HEK293 (cell line): ENCODE measurements at regions not wholly inside any gene's neighbourhood (a gene's known extent, or its start where the extent isn't known, plus 50 kb on each side); places are given as distances from the start of the nearest gene placed in this dataset.

Experiments used
- CTCF ChIA-PET: fragments of 350-600 bp; formaldehyde crosslinking; extraction: SDS; loops from one replicate; lab custom pipeline; 2021; ENCODE audit warnings: antibody characterized with exemption; lab: Yijun Ruan, JAX
- POLR2A ChIA-PET: fragments of 300-600 bp; formaldehyde crosslinking; extraction: SDS; loops from one replicate; lab custom pipeline; 2020; ENCODE audit warnings: antibody characterized with exemption, inconsistent platforms; lab: Yijun Ruan, JAX
- H3K27ac ChIP-seq: fragments of 200-500 bp; sonication (Bioruptor generic); 2 replicates; pipeline ENCODE4 v1.5.1; 2014; ENCODE audit warnings: low read depth, low read length, control low read depth, inconsistent platforms; ENCODE audit errors: extremely low read depth
- H3K36me3 ChIP-seq, 2 experiments: fragments of 200-500 bp in 1 of 2; sonication (Bioruptor generic) in 1 of 2; 1 replicate in 1 of 2; 2 replicates in 1 of 2; pipeline ENCODE4 v1.5.1; 2014 to 2017; ENCODE audit warnings: inconsistent platforms in 2 of 2, low read length in 2 of 2; ENCODE audit not compliant: control insufficient read depth in 2 of 2, insufficient read depth in 1 of 2
- H3K4me1 ChIP-seq: fragments of 200-500 bp; sonication (Bioruptor generic); 2 replicates; pipeline ENCODE4 v1.5.1; 2014; ENCODE audit warnings: mild to moderate bottlenecking, low read length, inconsistent platforms; ENCODE audit not compliant: control insufficient read depth, insufficient read depth
- H3K4me3 ChIP-seq: 2 replicates; pipeline ENCODE4 v1.5.1; 2011; ENCODE audit warnings: low read depth, mild to moderate bottlenecking, control low read depth, low read length, moderate library complexity
- H3K9me3 ChIP-seq: fragments of 200-500 bp; sonication (Bioruptor generic); 2 replicates; pipeline ENCODE4 v1.5.1; 2014; ENCODE audit warnings: low read depth, low read length, inconsistent platforms; ENCODE audit not compliant: control insufficient read depth, insufficient read depth
- GLIS1 ChIP-seq: fragments of 450-650 bp; formaldehyde crosslinking; IDR thresholded peaks from 2 replicates; pipeline ENCODE4 v1.5.1; 2016; ENCODE audit warnings: missing biosample characterization, missing genetic modification characterization
- IKZF3 ChIP-seq: fragments of 450-650 bp; IDR thresholded peaks from 2 replicates; pipeline ENCODE4 v1.5.0; 2018; ENCODE audit warnings: missing biosample characterization, mild to moderate bottlenecking, missing genetic modification characterization, moderate library complexity
- RBAK ChIP-seq: fragments of 450-650 bp; formaldehyde crosslinking; IDR thresholded peaks from 2 replicates; pipeline ENCODE4 v1.5.1; 2016; ENCODE audit warnings: missing biosample characterization, missing genetic modification characterization
- SETDB1 ChIP-seq: IDR thresholded peaks from one replicate; pipeline ENCODE4 v1.6.1; 2017; ENCODE audit warnings: mild to moderate bottlenecking, low read length, moderate library complexity, mixed read lengths; ENCODE audit not compliant: insufficient read length
- SP2 ChIP-seq: fragments of 450-650 bp; formaldehyde crosslinking; IDR thresholded peaks from 2 replicates; pipeline ENCODE4 v1.5.1; 2016; ENCODE audit warnings: missing biosample characterization, missing genetic modification characterization
- WT1 ChIP-seq: fragments of 450-650 bp; formaldehyde crosslinking; IDR thresholded peaks from 2 replicates; pipeline ENCODE4 v1.5.1; 2016; ENCODE audit warnings: missing biosample characterization, missing genetic modification characterization
- ZBTB7A ChIP-seq: fragments of 450-650 bp; formaldehyde crosslinking; IDR thresholded peaks from 2 replicates; pipeline ENCODE4 v1.5.1; 2016; ENCODE audit warnings: low read depth, missing biosample characterization, missing genetic modification characterization
- ZFP3 ChIP-seq: fragments of 450-650 bp; formaldehyde crosslinking; IDR thresholded peaks from 2 replicates; pipeline ENCODE4 v1.5.1; 2016; ENCODE audit warnings: low read depth, missing biosample characterization, missing genetic modification characterization
- ZFP69B ChIP-seq: fragments of 450-650 bp; formaldehyde crosslinking; IDR thresholded peaks from 2 replicates; pipeline ENCODE4 v1.5.1; 2016; ENCODE audit warnings: missing biosample characterization, missing genetic modification characterization
- ZNF138 ChIP-seq: fragments of 450-650 bp; formaldehyde crosslinking; IDR thresholded peaks from 2 replicates; pipeline ENCODE4 v1.5.1; 2016; ENCODE audit warnings: missing biosample characterization, missing genetic modification characterization, borderline replicate concordance
- ZNF184 ChIP-seq: fragments of 450-650 bp; IDR thresholded peaks from 2 replicates; pipeline ENCODE4 v1.5.1; 2018; ENCODE audit warnings: missing biosample characterization, mild to moderate bottlenecking, missing genetic modification characterization
- ZNF2 ChIP-seq: fragments of 450-650 bp; formaldehyde crosslinking; IDR thresholded peaks from 2 replicates; pipeline ENCODE4 v1.5.1; 2016; ENCODE audit warnings: missing biosample characterization, missing genetic modification characterization
- ZNF335 ChIP-seq: fragments of 450-650 bp; formaldehyde crosslinking; conservative IDR thresholded peaks from 2 replicates; pipeline ENCODE4 v1.5.1; 2016; ENCODE audit warnings: missing biosample characterization, missing genetic modification characterization
- ZNF394 ChIP-seq: fragments of 450-650 bp; formaldehyde crosslinking; IDR thresholded peaks from 2 replicates; pipeline ENCODE4 v1.5.1; 2016; ENCODE audit warnings: missing biosample characterization, missing genetic modification characterization, mild to moderate bottlenecking, moderate library complexity, borderline replicate concordance
- ZNF529 ChIP-seq: fragments of 450-650 bp; formaldehyde crosslinking; IDR thresholded peaks from 2 replicates; pipeline ENCODE4 v1.5.1; 2017; ENCODE audit warnings: missing genetic modification characterization, missing biosample characterization; ENCODE audit not compliant: insufficient replicate concordance
- ZNF544 ChIP-seq: fragments of 450-650 bp; formaldehyde crosslinking; IDR thresholded peaks from 2 replicates; pipeline ENCODE4 v1.5.0; 2017; ENCODE audit warnings: missing biosample characterization, missing genetic modification characterization
- ZNF548 ChIP-seq: fragments of 450-650 bp; formaldehyde crosslinking; IDR thresholded peaks from 2 replicates; pipeline ENCODE4 v1.5.1; 2016; ENCODE audit warnings: missing biosample characterization, missing genetic modification characterization
- ZNF600 ChIP-seq: fragments of 450-650 bp; formaldehyde crosslinking; IDR thresholded peaks from 2 replicates; pipeline ENCODE4 v1.5.1; 2016; ENCODE audit warnings: missing biosample characterization, missing genetic modification characterization
- ZNF610 ChIP-seq: fragments of 450-650 bp; formaldehyde crosslinking; IDR thresholded peaks from 2 replicates; pipeline ENCODE4 v1.5.1; 2016; ENCODE audit warnings: missing biosample characterization, missing genetic modification characterization, borderline replicate concordance
- ZNF626 ChIP-seq: fragments of 450-650 bp; sonication (Bioruptor Pico); formaldehyde crosslinking; IDR thresholded peaks from 2 replicates; pipeline ENCODE4 v1.5.1; 2018; ENCODE audit warnings: missing biosample characterization, missing genetic modification characterization, inconsistent platforms
- ZNF664 ChIP-seq: fragments of 450-650 bp; formaldehyde crosslinking; IDR thresholded peaks from 2 replicates; pipeline ENCODE4 v1.5.1; 2016; ENCODE audit warnings: missing biosample characterization, missing genetic modification characterization
- ZNF677 ChIP-seq: fragments of 450-650 bp; IDR thresholded peaks from 2 replicates; pipeline ENCODE4 v1.5.0; 2018; ENCODE audit warnings: missing biosample characterization, mild to moderate bottlenecking, missing genetic modification characterization, moderate library complexity
- ZNF747 ChIP-seq: fragments of 450-650 bp; formaldehyde crosslinking; IDR thresholded peaks from 2 replicates; pipeline ENCODE4 v1.5.1; 2016; ENCODE audit warnings: missing biosample characterization, missing genetic modification characterization
- ZNF76 ChIP-seq: fragments of 450-650 bp; formaldehyde crosslinking; IDR thresholded peaks from 2 replicates; pipeline ENCODE4; 2016; ENCODE audit warnings: low read depth, missing biosample characterization, missing genetic modification characterization, borderline replicate concordance
- ZSCAN16 ChIP-seq: fragments of 450-650 bp; formaldehyde crosslinking; IDR thresholded peaks from 2 replicates; pipeline ENCODE4 v1.5.1; 2016; ENCODE audit warnings: missing biosample characterization, missing genetic modification characterization
- TF ChIP-seq, protein P1 (sequence below): fragments of 450-650 bp; formaldehyde crosslinking; IDR thresholded peaks from 2 replicates; pipeline ENCODE4 v1.5.1; 2016; ENCODE audit warnings: missing biosample characterization, missing genetic modification characterization, borderline replicate concordance
- TF ChIP-seq, protein P2 (sequence below): fragments of 450-650 bp; formaldehyde crosslinking; IDR thresholded peaks from 2 replicates; pipeline ENCODE4 v1.5.1; 2016; ENCODE audit warnings: missing biosample characterization, missing genetic modification characterization, low read depth
- TF ChIP-seq, protein P3 (sequence below): fragments of 450-650 bp; formaldehyde crosslinking; IDR thresholded peaks from 2 replicates; pipeline ENCODE4; 2016; ENCODE audit warnings: missing biosample characterization, missing genetic modification characterization

- TF ChIP-seq ZNF335 (tag by site-specific recombination) (no peak), ZNF138 (tag by site-specific recombination) (no peak), ZNF600 (tag by site-specific recombination) (no peak), ZNF747 (tag by site-specific recombination) (no peak), ZNF394 (tag by site-specific recombination) (no peak), ZFP3 (tag by site-specific recombination) (no peak), ZNF76 (tag by site-specific recombination) (no peak), ZNF677 (tag by site-specific recombination) (no peak)
- TF ChIP-seq, protein P1, sequence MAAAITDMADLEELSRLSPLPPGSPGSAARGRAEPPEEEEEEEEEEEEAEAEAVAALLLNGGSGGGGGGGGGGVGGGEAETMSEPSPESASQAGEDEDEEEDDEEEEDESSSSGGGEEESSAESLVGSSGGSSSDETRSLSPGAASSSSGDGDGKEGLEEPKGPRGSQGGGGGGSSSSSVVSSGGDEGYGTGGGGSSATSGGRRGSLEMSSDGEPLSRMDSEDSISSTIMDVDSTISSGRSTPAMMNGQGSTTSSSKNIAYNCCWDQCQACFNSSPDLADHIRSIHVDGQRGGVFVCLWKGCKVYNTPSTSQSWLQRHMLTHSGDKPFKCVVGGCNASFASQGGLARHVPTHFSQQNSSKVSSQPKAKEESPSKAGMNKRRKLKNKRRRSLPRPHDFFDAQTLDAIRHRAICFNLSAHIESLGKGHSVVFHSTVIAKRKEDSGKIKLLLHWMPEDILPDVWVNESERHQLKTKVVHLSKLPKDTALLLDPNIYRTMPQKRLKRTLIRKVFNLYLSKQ (tag by site-specific recombination), result no peak
Observed at GRCh38 chr21:19420565-19420964, 1017.0 kb upstream of the TMPRSS15 start (continued).

GRCh38 chr21:19433623-19434022 lies 1030.0 kb upstream of the TMPRSS15 start:
- Histone ChIP-seq H3K4me3 (no peak overlapping the region), H3K9me3 (peaks cover 3% of the 10 kb centered on the region), H3K4me1 (no peaks in the 10 kb centered on the region), H3K27ac (no peak overlapping the region), H3K36me3 (no peaks in the 10 kb centered on the region)
- POLR2A ChIA-PET, result no interaction called here
- no peak for TF ChIP-seq ZNF626 (tag by site-specific recombination)
- TF ChIP-seq GLIS1, result no peak
- no peak for TF ChIP-seq ZNF2 (tag by site-specific recombination)
- TF ChIP-seq, protein P2, sequence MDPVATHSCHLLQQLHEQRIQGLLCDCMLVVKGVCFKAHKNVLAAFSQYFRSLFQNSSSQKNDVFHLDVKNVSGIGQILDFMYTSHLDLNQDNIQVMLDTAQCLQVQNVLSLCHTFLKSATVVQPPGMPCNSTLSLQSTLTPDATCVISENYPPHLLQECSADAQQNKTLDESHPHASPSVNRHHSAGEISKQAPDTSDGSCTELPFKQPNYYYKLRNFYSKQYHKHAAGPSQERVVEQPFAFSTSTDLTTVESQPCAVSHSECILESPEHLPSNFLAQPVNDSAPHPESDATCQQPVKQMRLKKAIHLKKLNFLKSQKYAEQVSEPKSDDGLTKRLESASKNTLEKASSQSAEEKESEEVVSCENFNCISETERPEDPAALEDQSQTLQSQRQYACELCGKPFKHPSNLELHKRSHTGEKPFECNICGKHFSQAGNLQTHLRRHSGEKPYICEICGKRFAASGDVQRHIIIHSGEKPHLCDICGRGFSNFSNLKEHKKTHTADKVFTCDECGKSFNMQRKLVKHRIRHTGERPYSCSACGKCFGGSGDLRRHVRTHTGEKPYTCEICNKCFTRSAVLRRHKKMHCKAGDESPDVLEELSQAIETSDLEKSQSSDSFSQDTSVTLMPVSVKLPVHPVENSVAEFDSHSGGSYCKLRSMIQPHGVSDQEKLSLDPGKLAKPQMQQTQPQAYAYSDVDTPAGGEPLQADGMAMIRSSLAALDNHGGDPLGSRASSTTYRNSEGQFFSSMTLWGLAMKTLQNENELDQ (tag by site-specific recombination), result no peak
- no peak for TF ChIP-seq ZNF548
- TF ChIP-seq SETDB1, result no peak
- CTCF ChIA-PET, result no interaction called here

- Histone ChIP-seq H3K9me3 (no peaks in the 10 kb centered on the region; the same call in 1 of the 2 replicates), H3K4me3 (no peak overlapping the region), H3K36me3 (no peaks in the 10 kb centered on the region), H3K4me1 (no peaks in the 10 kb centered on the region), H3K27ac (no peak overlapping the region)
- no peak for TF ChIP-seq ZNF529 (tag by site-specific recombination)
- TF ChIP-seq IKZF3 (tag by site-specific recombination), result no peak
- no peak for TF ChIP-seq ZSCAN16 (tag by site-specific recombination)
- TF ChIP-seq ZNF664 (tag by site-specific recombination), result no peak
- TF ChIP-seq ZNF184 (tag by site-specific recombination), result no peak
- no peak for TF ChIP-seq ZFP69B (tag by site-specific recombination)
- TF ChIP-seq SETDB1, result no peak
- no peak for TF ChIP-seq RBAK (tag by site-specific recombination)
- TF ChIP-seq, protein P3, sequence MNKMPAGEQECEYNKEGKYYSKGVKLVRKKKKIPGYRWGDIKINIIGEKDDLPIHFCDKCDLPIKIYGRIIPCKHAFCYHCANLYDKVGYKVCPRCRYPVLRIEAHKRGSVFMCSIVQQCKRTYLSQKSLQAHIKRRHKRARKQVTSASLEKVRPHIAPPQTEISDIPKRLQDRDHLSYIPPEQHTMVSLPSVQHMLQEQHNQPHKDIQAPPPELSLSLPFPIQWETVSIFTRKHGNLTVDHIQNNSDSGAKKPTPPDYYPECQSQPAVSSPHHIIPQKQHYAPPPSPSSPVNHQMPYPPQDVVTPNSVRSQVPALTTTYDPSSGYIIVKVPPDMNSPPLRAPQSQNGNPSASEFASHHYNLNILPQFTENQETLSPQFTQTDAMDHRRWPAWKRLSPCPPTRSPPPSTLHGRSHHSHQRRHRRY (tag by site-specific recombination), result no peak
- TF ChIP-seq ZNF610 (tag by site-specific recombination), result no peak
- TF ChIP-seq SP2 (tag by site-specific recombination), result no peak
- TF ChIP-seq ZBTB7A (tag by site-specific recombination), result no peak
- no peak for TF ChIP-seq ZNF544 (tag by site-specific recombination)
- TF ChIP-seq WT1 (tag by site-specific recombination), result no peak
- POLR2A ChIA-PET, result no interaction called here
- CTCF ChIA-PET, result no interaction called here
Observed at GRCh38 chr21:19440792-19441655, 1037.4 kb upstream of the TMPRSS15 start.
